ENCODE measurements at regions not wholly inside any gene's neighbourhood (a gene's known extent, or its start where the extent isn't known, plus 50 kb on each side); places are given as distances from the start of the nearest gene placed in this dataset.

- no peak for TF ChIP-seq POLR2A (IDR thresholded peaks at IDR 0.05)
- no peak for TF ChIP-seq CTCF (IDR thresholded peaks at IDR 0.05)
- TF ChIP-seq EP300 (IDR thresholded peaks at IDR 0.05): no peak
Measured at GRCh38 chr1:98177751-98178150, 256.9 kb upstream of the DPYD start.
